Body of pancreas (tissue), 4 donors: ENCODE measurements at regions not wholly inside any gene's neighbourhood (a gene's known extent, or its start where the extent isn't known, plus 50 kb on each side); places are given as distances from the start of the nearest gene placed in this dataset.

Experiments used
- ATAC-seq: fragments of 150-250 bp; one replicate; pipeline ENCODE4 v1.9.1; 2016
- DNase-seq, 4 donors: peaks; one replicate each; pipeline ENCODE4 v3.0.0-alpha.2; 2019
- H3K27ac ChIP-seq, 4 donors: fragments of 200-600 bp; sonication (generic); 1 replicate in 3 of 4; 2 replicates in 1 of 4; pipeline versions ENCODE4 v1.5.1 to v1.6.1; 2016 to 2019; ENCODE audit warnings: mild to moderate bottlenecking in 1 of 4, mixed read lengths in 1 of 4, moderate library complexity in 1 of 4
- H3K27me3 ChIP-seq, 2 donors: fragments of 200-600 bp; sonication (generic); one replicate each; pipeline ENCODE4 v1.6.0; 2016; ENCODE audit warnings: mild to moderate bottlenecking in 1 of 2
- H3K36me3 ChIP-seq, 2 donors: fragments of 200-600 bp; sonication (generic); replicated peaks in 1 of 2; 2 replicates each; pipeline ENCODE4 v1.5.1; 2016; ENCODE audit warnings: low read depth in 2 of 2; ENCODE audit not compliant: insufficient read depth in 1 of 2
- H3K4me1 ChIP-seq: fragments of 200-600 bp; sonication (generic); one replicate; pipeline ENCODE4 v1.6.0; 2016
- H3K4me3 ChIP-seq, 2 donors: fragments of 200-600 bp; sonication (generic); 1 replicate in 1 of 2; 2 replicates in 1 of 2; pipeline ENCODE4 v1.5.1; 2016 to 2019
- H3K9me3 ChIP-seq, 3 donors: fragments of 200-600 bp; sonication (generic); 1 replicate in 2 of 3; 2 replicates in 1 of 3; pipeline ENCODE4 v1.5.1; 2016
- POLR2A ChIP-seq, 3 donors: fragments of 450-650 bp; IDR thresholded peaks; one replicate each; pipeline ENCODE4 v1.6.1; 2016; ENCODE audit warnings: antibody characterized with exemption in 3 of 3, mild to moderate bottlenecking in 2 of 3
- WGBS, 2 donors: methylation state at CpG; one replicate each; pipeline ENCODE4 v1.1.5; 2017; 5-methylcytosine and 5-hydroxymethylcytosine counted together
- intact Hi-C: fragments of 100-400 bp; cut with DNase I; formaldehyde crosslinking; loops from one replicate; pipeline ENCODE4 v1.15.1; 2023
- TF ChIP-seq, protein P1 (sequence below), 7 experiments: fragments of 450-650 bp in 4 of 7; fragments of 200-600 bp in 3 of 7; sonication (generic) in 3 of 7; IDR thresholded peaks; one replicate each; pipeline ENCODE4 v1.5.1; 2016 to 2019; ENCODE audit warnings: antibody characterized with exemption in 7 of 7

GRCh38 chr2:146467425-146467824, 1377.4 kb upstream of the ACVR2A start:
- DNase-seq (no peak), ATAC-seq (no peak)
- H3K9me3 ChIP-seq, result no peaks in the 10 kb centered on the region
- no peaks in the 10 kb centered on the region for H3K4me1 ChIP-seq
- H3K36me3 ChIP-seq, result no peaks in the 10 kb centered on the region
- no peak overlapping the region for H3K27ac ChIP-seq
- WGBS, 2 donors, result 63 to 72% methylated on average over 3 of the region's 3 CpGs
- no peaks in the 10 kb centered on the region for H3K27me3 ChIP-seq
- intact Hi-C loops, result no loop called here
- TF ChIP-seq, protein P1, sequence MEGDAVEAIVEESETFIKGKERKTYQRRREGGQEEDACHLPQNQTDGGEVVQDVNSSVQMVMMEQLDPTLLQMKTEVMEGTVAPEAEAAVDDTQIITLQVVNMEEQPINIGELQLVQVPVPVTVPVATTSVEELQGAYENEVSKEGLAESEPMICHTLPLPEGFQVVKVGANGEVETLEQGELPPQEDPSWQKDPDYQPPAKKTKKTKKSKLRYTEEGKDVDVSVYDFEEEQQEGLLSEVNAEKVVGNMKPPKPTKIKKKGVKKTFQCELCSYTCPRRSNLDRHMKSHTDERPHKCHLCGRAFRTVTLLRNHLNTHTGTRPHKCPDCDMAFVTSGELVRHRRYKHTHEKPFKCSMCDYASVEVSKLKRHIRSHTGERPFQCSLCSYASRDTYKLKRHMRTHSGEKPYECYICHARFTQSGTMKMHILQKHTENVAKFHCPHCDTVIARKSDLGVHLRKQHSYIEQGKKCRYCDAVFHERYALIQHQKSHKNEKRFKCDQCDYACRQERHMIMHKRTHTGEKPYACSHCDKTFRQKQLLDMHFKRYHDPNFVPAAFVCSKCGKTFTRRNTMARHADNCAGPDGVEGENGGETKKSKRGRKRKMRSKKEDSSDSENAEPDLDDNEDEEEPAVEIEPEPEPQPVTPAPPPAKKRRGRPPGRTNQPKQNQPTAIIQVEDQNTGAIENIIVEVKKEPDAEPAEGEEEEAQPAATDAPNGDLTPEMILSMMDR (IDR thresholded peaks at IDR 0.05), result no peak
- no peak overlapping the region for H3K4me3 ChIP-seq

- Histone ChIP-seq H3K9me3 (no peaks in the 10 kb centered on the region), H3K4me1 (no peaks in the 10 kb centered on the region), H3K36me3 (no peaks in the 10 kb centered on the region), H3K27me3 (no peaks in the 10 kb centered on the region), H3K4me3 (no peak overlapping the region), H3K27ac (no peak overlapping the region)
- intact Hi-C loops, result no loop called here
- ATAC-seq (no peak), DNase-seq (no peak)
- WGBS, 2 donors, result 82 to 96% methylated on average over 4 to 7 of the region's 7 CpGs
- TF ChIP-seq POLR2A (IDR thresholded peaks at IDR 0.05), result no peak
- TF ChIP-seq, protein P1 (IDR thresholded peaks at IDR 0.05), result no peak
These were observed 1379.4 kb upstream of the ACVR2A start for GRCh38 chr2:146465460-146465859.

DNA sequence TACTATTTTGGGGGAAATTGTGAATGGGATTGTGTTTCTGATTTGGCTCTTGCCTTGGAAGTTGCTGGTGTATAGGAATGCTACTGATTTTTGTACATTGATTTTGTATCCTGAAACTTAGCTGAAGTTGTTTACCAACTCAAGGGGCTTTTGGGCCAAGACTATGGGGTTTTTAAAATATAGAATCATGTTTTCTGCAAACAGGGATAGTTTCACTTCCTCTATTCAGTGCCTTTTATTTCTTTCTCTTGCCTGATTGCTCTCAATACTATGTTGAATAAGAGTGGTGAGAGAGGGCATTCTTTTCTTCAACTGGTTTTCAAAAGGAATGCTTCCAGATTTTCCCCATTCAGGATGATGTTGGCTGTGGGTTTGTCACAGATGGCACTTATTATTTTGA, 1383.8 kb upstream of the ACVR2A start:
- Histone ChIP-seq H3K27me3 (no peaks in the 10 kb centered on the region), H3K9me3 (peaks cover 0 to 9% (median 0%) of the 10 kb centered on the region in 3 donors), H3K27ac (no peak overlapping the region), H3K4me3 (no peak overlapping the region), H3K4me1 (no peaks in the 10 kb centered on the region), H3K36me3 (no peaks in the 10 kb centered on the region)
- intact Hi-C loops, result no loop called here
- TF ChIP-seq POLR2A (IDR thresholded peaks at IDR 0.05), result no peak
- ATAC-seq (no peak), DNase-seq (no peak)

GRCh38 chr2:146458585-146458984, 1386.2 kb upstream of the ACVR2A start:
- ATAC-seq, result no peak
- intact Hi-C loops, result no loop called here
- Histone ChIP-seq H3K27ac (no peak overlapping the region), H3K4me1 (no peaks in the 10 kb centered on the region), H3K4me3 (no peak overlapping the region), H3K36me3 (no peaks in the 10 kb centered on the region), H3K9me3 (peaks cover 0 to 9% (median 0%) of the 10 kb centered on the region in 3 donors), H3K27me3 (no peaks in the 10 kb centered on the region)
- no peak for DNase-seq
- TF ChIP-seq, protein P1 (IDR thresholded peaks at IDR 0.05), result no peak
- no peak for TF ChIP-seq POLR2A (IDR thresholded peaks at IDR 0.05)

DNA sequence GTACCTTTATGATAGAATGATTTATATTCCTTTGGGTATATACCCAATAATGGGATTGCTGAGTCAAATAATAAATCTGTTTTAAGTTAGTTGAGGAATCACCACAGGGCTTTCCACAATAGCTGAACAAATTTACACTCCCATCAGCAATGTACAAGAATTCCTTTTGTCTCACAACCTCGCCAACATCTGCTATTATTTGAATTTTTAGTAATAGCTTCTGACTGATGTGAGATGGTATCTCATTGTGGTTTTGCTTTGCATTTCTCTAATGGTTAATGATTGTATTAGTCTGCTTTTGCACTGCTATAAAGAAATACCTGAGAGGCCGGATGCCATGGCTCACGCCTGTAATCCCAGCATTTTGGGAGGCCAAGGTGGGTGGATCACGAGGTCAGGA, 1387.6 kb upstream of the ACVR2A start:
- H3K4me3 ChIP-seq, result no peak overlapping the region
- DNase-seq (no peak), ATAC-seq (no peak)
- 84 to 88% methylated on average over 4 of the region's 4 CpGs for WGBS, 2 donors
- peaks cover 0 to 9% (median 0%) of the 10 kb centered on the region in 3 donors for H3K9me3 ChIP-seq
- no peaks in the 10 kb centered on the region for H3K36me3 ChIP-seq
- no peak overlapping the region for H3K27ac ChIP-seq
- intact Hi-C loops, result no loop called here
- no peaks in the 10 kb centered on the region for H3K4me1 ChIP-seq
- no peaks in the 10 kb centered on the region for H3K27me3 ChIP-seq
- TF ChIP-seq, protein P1 (IDR thresholded peaks at IDR 0.05), result no peak
- no peak for TF ChIP-seq POLR2A (IDR thresholded peaks at IDR 0.05)
